Stimulated activated CD4-positive, alpha-beta T cell treated with anti-CD3 and anti-CD28 coated beads, Interleukin-1b, Interleukin-23, amount 100 ng/mL, for 1 hour (primary cell): ENCODE measurements at regions not wholly inside any gene's neighbourhood (a gene's known extent, or its start where the extent isn't known, plus 50 kb on each side); places are given as distances from the start of the nearest gene placed in this dataset.

ENCODE experiments used
- DNase-seq, 2 donors: peaks; one replicate each; pipeline ENCODE4 v3.0.0-alpha.2; 2020; ENCODE audit warnings: low read depth in 2 of 2

- DNase-seq = no peak
Observed at GRCh38 chr11:19336331-19336730, 95.6 kb upstream of the E2F8 start.

- DNase-seq = no peak
Observed at GRCh38 chr11:19332476-19332875, 91.7 kb upstream of the E2F8 start.

- DNase-seq = no peak
Observed at GRCh38 chr11:19330416-19330815, 89.7 kb upstream of the E2F8 start.

GRCh38 chr11:19329970-19330369 lies 89.2 kb upstream of the E2F8 start:
- no peak for DNase-seq

DNA sequence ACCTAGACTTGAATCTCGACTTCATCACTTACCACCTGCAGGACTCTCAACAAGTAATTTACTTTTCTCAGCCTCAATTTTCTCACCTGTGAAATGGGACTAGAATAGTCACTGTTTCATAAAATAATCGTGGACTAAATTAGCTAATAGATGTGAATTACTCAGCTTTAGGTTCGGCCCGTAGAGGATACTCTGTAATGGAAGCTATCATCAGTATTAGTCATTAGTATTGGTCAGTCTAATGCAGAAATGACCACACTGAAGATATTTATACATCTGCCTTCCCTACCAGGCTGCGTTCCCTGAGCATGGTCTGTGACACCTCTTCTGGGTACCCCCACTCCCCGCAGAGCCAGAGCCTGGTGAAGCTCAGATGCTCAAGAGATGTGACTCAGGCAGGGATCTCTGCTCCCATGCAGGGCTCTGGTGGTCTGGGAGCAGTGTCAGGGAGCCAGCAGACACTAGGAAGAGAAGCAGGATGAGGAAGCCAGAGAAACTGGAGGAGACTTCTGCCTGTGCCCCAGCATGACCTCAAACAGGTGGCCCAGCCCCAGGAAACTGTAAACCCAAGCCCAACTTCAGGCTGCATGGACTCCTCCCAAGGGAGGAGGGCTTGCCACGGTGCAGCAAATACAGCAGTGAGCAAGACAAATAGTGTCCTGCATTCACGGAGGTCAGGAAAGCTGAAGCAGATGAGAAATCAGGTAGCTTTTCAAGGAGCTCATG lies 88.0 kb upstream of the E2F8 start:
- no peak for DNase-seq

DNA sequence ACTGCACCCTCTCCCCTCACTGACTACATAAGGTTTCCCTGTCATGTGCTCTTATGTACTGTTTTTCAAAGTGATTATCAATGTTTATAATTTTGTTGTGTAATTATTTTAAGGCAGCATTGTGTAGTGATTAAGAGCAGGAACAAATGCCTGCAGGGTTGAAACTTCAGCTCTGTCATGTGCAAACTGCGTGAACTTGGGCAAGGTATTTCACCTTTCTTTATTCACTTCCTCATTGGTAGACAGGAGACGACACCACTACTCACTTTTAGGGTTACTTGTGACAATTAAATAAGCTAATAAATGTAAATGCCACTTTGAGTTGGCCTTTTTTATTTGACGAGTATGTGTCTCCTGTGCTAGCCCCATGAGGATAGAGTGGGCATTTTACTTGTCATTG lies 86.5 kb upstream of the E2F8 start:
- no peak for DNase-seq

GRCh38 chr11:19326499-19326898 lies 85.8 kb upstream of the E2F8 start:
- no peak for DNase-seq

GRCh38 chr11:19323502-19323901 lies 82.8 kb upstream of the E2F8 start:
- DNase-seq = no peak

GRCh38 chr11:19321351-19321750 lies 80.6 kb upstream of the E2F8 start:
- no peak for DNase-seq

DNA sequence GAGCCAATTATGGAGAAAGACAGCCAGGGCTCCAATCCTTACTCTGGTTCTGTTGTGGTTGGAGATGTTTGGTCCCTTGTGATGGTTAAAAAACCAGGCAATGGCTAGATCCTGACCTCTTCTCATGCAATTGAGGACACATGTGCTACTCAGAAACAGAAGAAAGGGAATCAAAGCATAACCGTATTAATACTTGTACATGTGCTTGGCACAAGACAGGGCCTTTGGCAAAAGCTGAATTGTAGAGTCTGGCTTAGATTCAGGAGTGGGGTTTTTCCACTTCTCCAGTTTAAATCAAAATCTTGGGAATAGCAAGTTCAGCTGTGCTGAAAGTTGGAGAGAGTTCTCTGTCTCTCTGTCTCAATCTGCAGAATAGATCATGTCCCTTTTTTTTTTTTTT lies 80.1 kb upstream of the E2F8 start:
- no peak for DNase-seq

DNA sequence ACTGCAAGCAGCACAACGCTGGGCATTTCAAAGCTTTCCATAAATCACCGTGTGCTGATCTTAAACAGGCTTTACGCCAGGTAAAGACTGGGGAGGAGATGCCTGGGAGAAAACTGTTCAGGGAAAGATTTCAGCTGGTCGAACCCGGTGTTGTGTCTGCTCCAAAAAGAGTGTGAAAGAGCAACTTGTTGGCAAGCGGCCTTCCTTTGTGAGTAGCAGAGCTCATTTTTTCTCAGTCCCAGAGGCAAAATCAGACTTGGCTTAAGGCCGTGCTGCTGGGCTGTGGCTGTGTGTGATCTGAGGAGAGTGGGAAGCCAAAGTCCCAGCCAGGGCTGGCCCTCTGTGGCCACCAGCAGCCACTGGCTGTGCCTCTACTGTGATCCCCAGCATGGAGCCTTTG lies 75.7 kb upstream of the E2F8 start:
- DNase-seq = no peak

DNA sequence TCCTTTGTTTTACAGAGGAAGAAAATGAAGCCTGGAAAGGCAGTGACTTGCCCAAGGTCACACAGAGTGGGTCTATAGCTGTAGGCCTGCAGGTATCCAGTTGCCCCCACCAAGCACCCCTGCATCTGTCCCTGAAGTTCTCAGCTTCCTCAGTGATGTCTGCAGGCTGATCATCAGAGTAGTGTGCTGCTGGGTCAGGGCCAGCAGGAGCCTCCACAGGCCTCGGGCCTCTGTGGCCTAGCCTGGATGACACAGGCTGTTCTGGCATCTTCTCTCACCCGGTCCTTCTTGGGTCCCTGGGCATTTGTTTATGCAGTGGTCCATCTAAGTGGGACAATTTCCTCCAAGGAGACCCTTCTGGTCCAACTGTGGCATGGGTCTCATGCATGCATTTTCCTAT lies 74.8 kb upstream of the E2F8 start:
- no peak for DNase-seq

GRCh38 chr11:19313140-19313539 lies 72.4 kb upstream of the E2F8 start:
- no peak for DNase-seq

DNA sequence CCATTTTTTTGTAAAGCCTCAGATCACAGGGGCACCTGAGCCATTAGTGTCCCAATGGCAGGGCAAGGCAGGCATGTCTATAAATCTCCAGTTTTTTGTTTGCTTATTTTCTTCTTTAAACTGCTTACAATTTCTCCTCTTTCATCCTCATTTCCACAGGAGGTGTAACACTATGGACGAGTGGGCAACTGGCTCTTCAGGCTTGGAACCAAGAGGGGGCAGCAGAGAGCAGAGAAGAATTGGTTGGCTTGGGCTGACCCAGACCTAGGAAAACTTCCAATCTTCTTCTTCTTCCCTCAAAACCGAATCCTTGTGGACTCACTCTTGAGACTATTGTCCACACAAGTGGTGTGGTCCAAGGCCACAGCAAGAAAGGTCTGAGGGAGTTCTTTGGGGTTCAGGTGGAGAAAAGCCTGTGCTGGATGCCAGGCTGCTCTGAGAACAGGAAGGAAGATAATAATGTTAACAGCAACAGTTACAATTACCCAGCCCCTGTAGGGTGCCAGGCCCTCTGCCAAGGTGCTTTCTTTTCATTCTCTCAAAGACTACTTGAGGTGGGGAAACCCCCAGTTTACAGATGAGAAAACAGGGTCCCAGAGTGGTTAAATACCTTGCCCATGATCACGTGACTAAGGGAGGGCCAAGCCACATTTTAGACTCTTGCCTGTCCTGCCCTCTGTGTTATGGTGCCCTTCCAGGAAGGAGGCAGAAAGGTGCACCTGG lies 70.7 kb upstream of the E2F8 start:
- DNase-seq = peak in 1 of 2 donors; percentile 7

GRCh38 chr11:19307498-19307897 lies 66.8 kb upstream of the E2F8 start:
- no peak for DNase-seq

GRCh38 chr11:19306179-19306944 lies 65.6 kb upstream of the E2F8 start:
- DNase-seq = no peak

DNA sequence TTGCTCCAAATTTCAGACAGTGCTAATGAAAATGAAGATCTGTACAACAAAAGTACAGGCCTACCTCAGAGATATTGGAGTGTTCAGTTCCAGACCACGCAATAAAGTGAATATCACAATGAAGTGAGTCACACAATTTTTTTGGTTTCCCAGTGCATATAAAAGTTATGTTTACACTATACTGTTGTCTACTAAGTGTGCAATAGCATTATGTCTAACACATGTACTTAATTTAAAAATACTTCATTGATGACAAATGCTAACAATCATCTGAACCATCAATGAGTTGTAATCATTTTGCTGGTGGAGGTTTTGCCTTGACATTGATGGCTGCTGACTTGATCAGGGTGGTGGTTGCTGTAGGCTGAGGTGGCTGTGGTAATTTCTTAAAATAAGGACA lies 60.6 kb upstream of the E2F8 start:
- DNase-seq = no peak

DNA sequence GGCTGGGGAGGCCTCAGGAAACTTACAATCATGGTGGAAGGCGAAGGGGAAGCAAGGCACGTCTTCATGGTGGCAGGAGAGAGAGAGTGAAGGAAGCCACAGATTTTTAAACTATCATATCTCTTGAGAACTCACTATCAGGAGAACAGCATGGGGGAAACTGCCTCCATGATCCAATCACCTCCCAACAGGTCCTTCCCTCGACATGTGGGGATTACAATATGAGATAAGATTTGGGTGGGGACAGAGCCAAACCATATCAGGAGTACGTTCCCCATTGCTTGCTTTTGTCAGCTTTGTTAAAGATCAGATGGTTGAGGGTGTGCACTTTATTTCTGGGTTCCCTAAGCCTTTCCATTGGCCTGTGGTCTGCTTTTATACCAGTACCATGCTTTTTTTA lies 53.7 kb upstream of the E2F8 start:
- no peak for DNase-seq

- no peak for DNase-seq
Observed at GRCh38 chr11:19291064-19291463, 50.3 kb upstream of the E2F8 start.
